A549 (cell line): ENCODE measurements at regions not wholly inside any gene's neighbourhood (a gene's known extent, or its start where the extent isn't known, plus 50 kb on each side); places are given as distances from the start of the nearest gene placed in this dataset.

ENCODE experiments used
- HDAC2 ChIP-seq: fragments of 200-600 bp; sonication (generic); IDR thresholded peaks from 2 replicates; pipeline ENCODE4 v1.6.1; 2016
- MAFK ChIP-seq: fragments of 450-650 bp; IDR thresholded peaks from 2 replicates; pipeline ENCODE4 v1.6.1; 2014; ENCODE audit not compliant: partially characterized antibody
- POLR2A ChIP-seq: IDR thresholded peaks from 2 replicates; pipeline ENCODE4 v1.6.1; 2012; ENCODE audit warnings: mild to moderate bottlenecking, low read length
- RAD21 ChIP-seq, 2 experiments: fragments of >200 bp in 1 of 2; sonication (Bioruptor Twin) in 1 of 2; formaldehyde crosslinking in 1 of 2; IDR thresholded peaks in 1 of 2; conservative IDR thresholded peaks in 1 of 2; 2 replicates in 1 of 2; 3 replicates in 1 of 2; pipeline ENCODE4 v1.6.1; 2012 to 2018; ENCODE audit warnings: inconsistent platforms in 1 of 2
- RFX5 ChIP-seq: fragments of 450-650 bp; IDR thresholded peaks from 2 replicates; pipeline ENCODE4 v1.7.1; 2014; ENCODE audit warnings: antibody characterized with exemption, mild to moderate bottlenecking, moderate library complexity
- TF ChIP-seq, protein P1 (sequence below): fragments of >200 bp; sonication (Bioruptor Twin); formaldehyde crosslinking; IDR thresholded peaks from 3 replicates; pipeline ENCODE4 v1.5.1; 2016

GRCh38 chr18:67194886-67195285 is 321.6 kb downstream of the DSEL start:
- TF ChIP-seq RFX5 (no peak), MAFK (no peak), HDAC2 (no peak), POLR2A (no peak), RAD21 (conservative IDR thresholded peaks at IDR 0.05 in 1 of 2, IDR thresholded peaks at IDR 0.05 in 1 of 2) (no peak)
- TF ChIP-seq, protein P1, sequence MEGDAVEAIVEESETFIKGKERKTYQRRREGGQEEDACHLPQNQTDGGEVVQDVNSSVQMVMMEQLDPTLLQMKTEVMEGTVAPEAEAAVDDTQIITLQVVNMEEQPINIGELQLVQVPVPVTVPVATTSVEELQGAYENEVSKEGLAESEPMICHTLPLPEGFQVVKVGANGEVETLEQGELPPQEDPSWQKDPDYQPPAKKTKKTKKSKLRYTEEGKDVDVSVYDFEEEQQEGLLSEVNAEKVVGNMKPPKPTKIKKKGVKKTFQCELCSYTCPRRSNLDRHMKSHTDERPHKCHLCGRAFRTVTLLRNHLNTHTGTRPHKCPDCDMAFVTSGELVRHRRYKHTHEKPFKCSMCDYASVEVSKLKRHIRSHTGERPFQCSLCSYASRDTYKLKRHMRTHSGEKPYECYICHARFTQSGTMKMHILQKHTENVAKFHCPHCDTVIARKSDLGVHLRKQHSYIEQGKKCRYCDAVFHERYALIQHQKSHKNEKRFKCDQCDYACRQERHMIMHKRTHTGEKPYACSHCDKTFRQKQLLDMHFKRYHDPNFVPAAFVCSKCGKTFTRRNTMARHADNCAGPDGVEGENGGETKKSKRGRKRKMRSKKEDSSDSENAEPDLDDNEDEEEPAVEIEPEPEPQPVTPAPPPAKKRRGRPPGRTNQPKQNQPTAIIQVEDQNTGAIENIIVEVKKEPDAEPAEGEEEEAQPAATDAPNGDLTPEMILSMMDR: no peak
